ENCODE measurements at regions not wholly inside any gene's neighbourhood (a gene's known extent, or its start where the extent isn't known, plus 50 kb on each side); places are given as distances from the start of the nearest gene placed in this dataset.

GRCh38 chr13:107139006-107139405 is 571.1 kb upstream of the ARGLU1 start:
- no peak overlapping the region for H3K4me3 ChIP-seq (replicated peaks; ENCODE audit: low read depth, low read length)
- TF ChIP-seq CTCF (IDR thresholded peaks at IDR 0.05; ENCODE audit: low read depth, low read length, missing control alignments) = no peak
- no peak for DNase-seq (ENCODE audit: extremely low read depth, low read depth)

- no peak overlapping the region for H3K4me3 ChIP-seq (replicated peaks; ENCODE audit: low read depth, low read length)
- no peak for TF ChIP-seq CTCF (IDR thresholded peaks at IDR 0.05; ENCODE audit: low read depth, low read length, missing control alignments)
- no peak for DNase-seq (ENCODE audit: extremely low read depth, low read depth)
These were observed 570.5 kb upstream of the ARGLU1 start for GRCh38 chr13:107138486-107138885.

- TF ChIP-seq CTCF (IDR thresholded peaks at IDR 0.05; ENCODE audit: low read depth, low read length, missing control alignments) = no peak
- no peak overlapping the region for H3K4me3 ChIP-seq (replicated peaks; ENCODE audit: low read depth, low read length)
- DNase-seq (ENCODE audit: extremely low read depth, low read depth) = no peak
These were observed 566.0 kb upstream of the ARGLU1 start for GRCh38 chr13:107133950-107134349.

GRCh38 chr13:107130566-107130965 is 562.6 kb upstream of the ARGLU1 start:
- no peak overlapping the region for H3K4me3 ChIP-seq (replicated peaks; ENCODE audit: low read depth, low read length)
- DNase-seq (ENCODE audit: extremely low read depth, low read depth) = no peak
- no peak for TF ChIP-seq CTCF (IDR thresholded peaks at IDR 0.05; ENCODE audit: low read depth, low read length, missing control alignments)

GRCh38 chr13:107124730-107125129 is 556.8 kb upstream of the ARGLU1 start:
- H3K4me3 ChIP-seq (replicated peaks; ENCODE audit: low read depth, low read length) = no peak overlapping the region
- TF ChIP-seq CTCF (IDR thresholded peaks at IDR 0.05; ENCODE audit: low read depth, low read length, missing control alignments) = no peak

GRCh38 chr13:107124129-107124718 is 556.3 kb upstream of the ARGLU1 start:
- DNase-seq (ENCODE audit: extremely low read depth, low read depth) = no peak
- no peak for TF ChIP-seq CTCF (IDR thresholded peaks at IDR 0.05; ENCODE audit: low read depth, low read length, missing control alignments)
- H3K4me3 ChIP-seq (replicated peaks; ENCODE audit: low read depth, low read length) = no peak overlapping the region

More at GRCh38 chr13:107124730-107125129, 556.8 kb upstream of the ARGLU1 start:
- DNase-seq (ENCODE audit: extremely low read depth, low read depth) = no peak

- DNase-seq (ENCODE audit: extremely low read depth, low read depth) = no peak
- no peak for TF ChIP-seq CTCF (IDR thresholded peaks at IDR 0.05; ENCODE audit: low read depth, low read length, missing control alignments)
- H3K4me3 ChIP-seq (replicated peaks; ENCODE audit: low read depth, low read length) = no peak overlapping the region
These were observed 553.9 kb upstream of the ARGLU1 start for GRCh38 chr13:107121793-107122192.
